OCI-LY3 (cell line): ENCODE measurements at regions not wholly inside any gene's neighbourhood (a gene's known extent, or its start where the extent isn't known, plus 50 kb on each side); places are given as distances from the start of the nearest gene placed in this dataset.

Source experiments
- CTCF ChIP-seq: fragments of 200-600, 300-600 bp; sonication (generic); IDR thresholded peaks from 2 replicates; pipeline ENCODE4 v1.5.1; 2014; ENCODE audit warnings: antibody characterized with exemption, low read length, low read depth
- EZH2phosphoT487 ChIP-seq: fragments of 200-600 bp; shearing (Covaris generic); IDR thresholded peaks from 2 replicates; pipeline ENCODE4 v1.6.1; 2018; ENCODE audit warnings: antibody characterized with exemption, mixed run types, low read depth

- TF ChIP-seq CTCF (no peak), EZH2phosphoT487 (no peak)
These were observed 1387.1 kb upstream of the TMEM132C start for GRCh38 chr12:126879842-126880241.
